ENCODE measurements at regions not wholly inside any gene's neighbourhood (a gene's known extent, or its start where the extent isn't known, plus 50 kb on each side); places are given as distances from the start of the nearest gene placed in this dataset.

GRCh38 chr20:53778736-53779135 is 185.1 kb upstream of the ZNF217 start:
- TF ChIP-seq POLR2A (IDR thresholded peaks at IDR 0.05) (no peak), CTCF (IDR thresholded peaks at IDR 0.05) (no peak)

Measured in adrenal gland (tissue), 5 donors.